GM12872 (cell line): ENCODE measurements at regions not wholly inside any gene's neighbourhood (a gene's known extent, or its start where the extent isn't known, plus 50 kb on each side); places are given as distances from the start of the nearest gene placed in this dataset.

Source experiments
- CTCF ChIP-seq: IDR thresholded peaks from 3 replicates; pipeline ENCODE4 v1.5.1; 2011; ENCODE audit warnings: low read depth, mild to moderate bottlenecking, low read length, moderate library complexity; ENCODE audit not compliant: insufficient read depth

- TF ChIP-seq CTCF, result no peak
Measured at GRCh38 chr3:4162096-4162495, 141.1 kb upstream of the SETMAR start.

- TF ChIP-seq CTCF, result no peak
Measured at GRCh38 chr3:4163011-4163410, 140.2 kb upstream of the SETMAR start.

GRCh38 chr3:4166540-4166939 lies 136.6 kb upstream of the SETMAR start:
- TF ChIP-seq CTCF, result no peak

- TF ChIP-seq CTCF, result no peak
Measured at GRCh38 chr3:4174791-4175190, 128.4 kb upstream of the SETMAR start.

GRCh38 chr3:4191971-4192370 lies 111.2 kb upstream of the SETMAR start:
- TF ChIP-seq CTCF, result no peak

GRCh38 chr3:4195006-4195405 lies 108.2 kb upstream of the SETMAR start:
- no peak for TF ChIP-seq CTCF

- TF ChIP-seq CTCF, result no peak
Measured at GRCh38 chr3:4196506-4197147, 106.5 kb upstream of the SETMAR start.
